ENCODE measurements at regions not wholly inside any gene's neighbourhood (a gene's known extent, or its start where the extent isn't known, plus 50 kb on each side); places are given as distances from the start of the nearest gene placed in this dataset.
"Not testable (repeated sequence)": the region's sequence is repeated elsewhere in the genome, so short reads cannot be mapped to it uniquely, and the experiment has no call there.

GRCh38 chr5:101751105-101751504 is 545.0 kb downstream of the SLCO4C1 start:
- Histone ChIP-seq H3K4me3 (replicated peaks; ENCODE audit: insufficient read depth, low read length) (no peak overlapping the region), H3K27ac (replicated peaks) (no peak overlapping the region), H3K27me3 (ENCODE audit: insufficient read depth, poor library complexity, severe bottlenecking) (no peaks in the 10 kb centered on the region)
- TF ChIP-seq POLR2AphosphoS5 (IDR thresholded peaks at IDR 0.05; ENCODE audit: low read depth), result no peak
- no peak for TF ChIP-seq REST (IDR thresholded peaks at IDR 0.05; ENCODE audit: insufficient replicate concordance, low read depth)
- no peak for TF ChIP-seq GABPA (IDR thresholded peaks at IDR 0.05; ENCODE audit: low read depth)
- TF ChIP-seq, protein P1, sequence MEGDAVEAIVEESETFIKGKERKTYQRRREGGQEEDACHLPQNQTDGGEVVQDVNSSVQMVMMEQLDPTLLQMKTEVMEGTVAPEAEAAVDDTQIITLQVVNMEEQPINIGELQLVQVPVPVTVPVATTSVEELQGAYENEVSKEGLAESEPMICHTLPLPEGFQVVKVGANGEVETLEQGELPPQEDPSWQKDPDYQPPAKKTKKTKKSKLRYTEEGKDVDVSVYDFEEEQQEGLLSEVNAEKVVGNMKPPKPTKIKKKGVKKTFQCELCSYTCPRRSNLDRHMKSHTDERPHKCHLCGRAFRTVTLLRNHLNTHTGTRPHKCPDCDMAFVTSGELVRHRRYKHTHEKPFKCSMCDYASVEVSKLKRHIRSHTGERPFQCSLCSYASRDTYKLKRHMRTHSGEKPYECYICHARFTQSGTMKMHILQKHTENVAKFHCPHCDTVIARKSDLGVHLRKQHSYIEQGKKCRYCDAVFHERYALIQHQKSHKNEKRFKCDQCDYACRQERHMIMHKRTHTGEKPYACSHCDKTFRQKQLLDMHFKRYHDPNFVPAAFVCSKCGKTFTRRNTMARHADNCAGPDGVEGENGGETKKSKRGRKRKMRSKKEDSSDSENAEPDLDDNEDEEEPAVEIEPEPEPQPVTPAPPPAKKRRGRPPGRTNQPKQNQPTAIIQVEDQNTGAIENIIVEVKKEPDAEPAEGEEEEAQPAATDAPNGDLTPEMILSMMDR (IDR thresholded peaks at IDR 0.05; ENCODE audit: insufficient read depth, low read length), result no peak
- TF ChIP-seq SPI1 (IDR thresholded peaks at IDR 0.05; ENCODE audit: borderline replicate concordance, low read depth), result no peak
- no peak for DNase-seq (ENCODE audit: low read depth in 1 of 2, low spot score in 1 of 2)

- not testable (repeated sequence) for DNase-seq (ENCODE audit: low read depth in 1 of 2, low spot score in 1 of 2); H3K4me3 ChIP-seq (replicated peaks; ENCODE audit: insufficient read depth, low read length); H3K27me3 ChIP-seq (ENCODE audit: insufficient read depth, poor library complexity, severe bottlenecking); H3K27ac ChIP-seq (replicated peaks)
Measured at GRCh38 chr5:101743000-101743399, 553.1 kb downstream of the SLCO4C1 start.

DNA sequence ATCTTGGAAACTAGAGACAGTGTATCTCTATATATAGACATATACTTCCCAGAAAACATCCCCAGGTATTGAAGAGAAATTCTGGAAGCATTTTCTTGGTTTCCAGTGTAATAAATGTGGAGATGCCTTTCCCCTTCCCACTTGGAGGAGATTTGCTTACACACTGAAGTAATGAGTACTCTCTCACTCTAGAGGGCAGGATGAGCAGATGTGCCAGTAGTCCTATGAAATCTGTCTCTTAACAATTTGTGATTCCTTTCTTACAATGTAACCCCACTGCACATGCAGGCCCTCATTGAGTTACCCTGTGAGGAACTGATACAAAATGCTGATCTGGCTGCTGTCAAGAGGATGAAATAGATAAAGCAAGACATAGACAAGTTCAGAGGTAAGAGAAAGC is 567.2 kb downstream of the SLCO4C1 start:
- Histone ChIP-seq H3K27ac (replicated peaks) (no peak overlapping the region), H3K4me3 (replicated peaks; ENCODE audit: insufficient read depth, low read length) (no peak overlapping the region), H3K27me3 (ENCODE audit: insufficient read depth, poor library complexity, severe bottlenecking) (no peaks in the 10 kb centered on the region)
- DNase-seq (ENCODE audit: low read depth in 1 of 2, low spot score in 1 of 2), result no peak
- TF ChIP-seq GABPA (IDR thresholded peaks at IDR 0.05; ENCODE audit: low read depth) (no peak), REST (IDR thresholded peaks at IDR 0.05; ENCODE audit: insufficient replicate concordance, low read depth) (no peak), POLR2AphosphoS5 (IDR thresholded peaks at IDR 0.05; ENCODE audit: low read depth) (no peak), SPI1 (IDR thresholded peaks at IDR 0.05; ENCODE audit: borderline replicate concordance, low read depth) (no peak)
- TF ChIP-seq, protein P1 (IDR thresholded peaks at IDR 0.05; ENCODE audit: insufficient read depth, low read length), result no peak

- TF ChIP-seq POLR2AphosphoS5 (IDR thresholded peaks at IDR 0.05; ENCODE audit: low read depth) (no peak), SPI1 (IDR thresholded peaks at IDR 0.05; ENCODE audit: borderline replicate concordance, low read depth) (no peak), GABPA (IDR thresholded peaks at IDR 0.05; ENCODE audit: low read depth) (no peak), REST (IDR thresholded peaks at IDR 0.05; ENCODE audit: insufficient replicate concordance, low read depth) (no peak)
- TF ChIP-seq, protein P1 (IDR thresholded peaks at IDR 0.05; ENCODE audit: insufficient read depth, low read length), result no peak
- no peak for DNase-seq (ENCODE audit: low read depth in 1 of 2, low spot score in 1 of 2)
- Histone ChIP-seq H3K27ac (replicated peaks) (no peak overlapping the region), H3K4me3 (replicated peaks; ENCODE audit: insufficient read depth, low read length) (no peak overlapping the region), H3K27me3 (ENCODE audit: insufficient read depth, poor library complexity, severe bottlenecking) (no peaks in the 10 kb centered on the region)
Measured at GRCh38 chr5:101721543-101721942, 574.5 kb downstream of the SLCO4C1 start.
